IMR-90 (cell line): ENCODE measurements at regions not wholly inside any gene's neighbourhood (a gene's known extent, or its start where the extent isn't known, plus 50 kb on each side); places are given as distances from the start of the nearest gene placed in this dataset.

Source experiments
- ATAC-seq: fragments of 200-7000 bp; cut with Tn5 transposase; 2 replicates; pipeline ENCODE4 v1.9.1; 2020; ENCODE audit warnings: low read depth, mild to moderate bottlenecking, moderate library complexity
- BruUV-seq: library from RNA; stranded (reverse); fragments of 400-500 nt; replicated peaks from 2 replicates; lab custom pipeline; 2021; lab: Mats Ljungman, UMichigan
- CTCF ChIA-PET: fragments of 300-600 bp; formaldehyde crosslinking; extraction: SDS; loops from one replicate; lab custom pipeline; 2021; ENCODE audit warnings: antibody characterized with exemption; lab: Yijun Ruan, JAX
- POLR2A ChIA-PET: fragments of 300-600 bp; sonication (Branson Sonifier 250); formaldehyde crosslinking; loops from one replicate; lab custom pipeline; 2022; ENCODE audit warnings: antibody characterized with exemption; ENCODE audit not compliant: unreplicated experiment; lab: Charles Lee
- DNase-seq: peaks from one replicate; pipeline ENCODE4 v3.0.0; 2013
- H2AFZ ChIP-seq: replicated peaks from 2 replicates; pipeline ENCODE3; 2013; ENCODE audit warnings: low read length, mild to moderate bottlenecking; ENCODE audit not compliant: poor library complexity
- H2AK5ac ChIP-seq: 2 replicates; pipeline ENCODE4 v1.6.1; 2013; ENCODE audit warnings: low read depth, low read length, inconsistent platforms
- H2AK9ac ChIP-seq: replicated peaks from 2 replicates; pipeline ENCODE3; 2013; ENCODE audit warnings: mild to moderate bottlenecking, low read depth, low read length, moderate library complexity; ENCODE audit not compliant: poor library complexity
- H2BK120ac ChIP-seq: 2 replicates; pipeline ENCODE4 v1.6.1; 2013; ENCODE audit warnings: low read depth, low read length, inconsistent platforms
- H2BK15ac ChIP-seq: 3 replicates; pipeline ENCODE4 v1.6.1; 2013; ENCODE audit warnings: low read depth, low read length, inconsistent platforms
- H2BK20ac ChIP-seq: 2 replicates; pipeline ENCODE4 v1.6.1; 2013; ENCODE audit warnings: low read depth, mild to moderate bottlenecking, inconsistent platforms, low read length, moderate library complexity
- H2BK5ac ChIP-seq: 2 replicates; pipeline ENCODE4 v1.6.1; 2013; ENCODE audit warnings: mild to moderate bottlenecking, low read depth, low read length, inconsistent platforms; ENCODE audit not compliant: poor library complexity, severe bottlenecking
- H3K14ac ChIP-seq: replicated peaks from 2 replicates; pipeline ENCODE4 v1.6.1; 2013; ENCODE audit warnings: low read depth, low read length, inconsistent platforms
- H3K18ac ChIP-seq: 2 replicates; pipeline ENCODE4 v1.6.1; 2013; ENCODE audit warnings: low read depth, low read length, control low read depth
- H3K23ac ChIP-seq: 2 replicates; pipeline ENCODE4 v1.6.1; 2013; ENCODE audit warnings: low read depth, low read length, inconsistent platforms
- H3K27ac ChIP-seq: 2 replicates; pipeline ENCODE4 v1.5.1; 2013; ENCODE audit warnings: mild to moderate bottlenecking, control low read depth, low read length; ENCODE audit not compliant: insufficient read depth
- H3K27me3 ChIP-seq: 2 replicates; pipeline ENCODE4 v1.6.1; 2013; ENCODE audit warnings: low read length; ENCODE audit not compliant: control insufficient read depth, insufficient read depth
- H3K36me3 ChIP-seq: 2 replicates; pipeline ENCODE4 v1.6.1; 2013; ENCODE audit warnings: low read length, mixed read lengths; ENCODE audit not compliant: control insufficient read depth, insufficient read depth
- H3K4ac ChIP-seq: 2 replicates; pipeline ENCODE4 v1.6.1; 2013; ENCODE audit warnings: low read depth, low read length, inconsistent platforms
- H3K4me1 ChIP-seq: 2 replicates; pipeline ENCODE4 v1.6.1; 2013; ENCODE audit warnings: low read length, mixed read lengths; ENCODE audit not compliant: control insufficient read depth, insufficient read depth
- H3K4me2 ChIP-seq: 2 replicates; pipeline ENCODE4 v1.6.1; 2013; ENCODE audit warnings: low read depth, mild to moderate bottlenecking, control low read depth, low read length, moderate library complexity
- H3K4me3 ChIP-seq: 2 replicates; pipeline ENCODE4 v1.5.1; 2013; ENCODE audit warnings: low read depth, mild to moderate bottlenecking, control low read depth, low read length, moderate library complexity; ENCODE audit not compliant: insufficient read depth
- H3K56ac ChIP-seq: 2 replicates; pipeline ENCODE4 v1.6.1; 2013; ENCODE audit warnings: low read length, inconsistent platforms; ENCODE audit not compliant: insufficient read depth; ENCODE audit errors: extremely low read depth
- H3K79me1 ChIP-seq, 2 experiments: 2 replicates each; pipeline ENCODE4 v1.6.1; 2013; ENCODE audit warnings: low read length in 2 of 2, inconsistent platforms in 1 of 2, low read depth in 1 of 2
- H3K9ac ChIP-seq: 2 replicates; pipeline ENCODE4 v1.6.1; 2013; ENCODE audit warnings: low read depth, low read length, control low read depth
- H3K9me1 ChIP-seq: 2 replicates; pipeline ENCODE4 v1.6.1; 2013; ENCODE audit warnings: low read length, inconsistent platforms; ENCODE audit not compliant: insufficient read depth
- H3K9me3 ChIP-seq: 2 replicates; pipeline ENCODE4 v1.6.1; 2013; ENCODE audit warnings: low read length; ENCODE audit not compliant: control insufficient read depth, insufficient read depth
- H4K20me1 ChIP-seq: 2 replicates; pipeline ENCODE4 v1.6.1; 2013; ENCODE audit warnings: low read length, inconsistent platforms; ENCODE audit not compliant: insufficient read depth
- H4K5ac ChIP-seq: 2 replicates; pipeline ENCODE4 v1.6.1; 2013; ENCODE audit warnings: mild to moderate bottlenecking, low read depth, low read length, control low read depth
- H4K8ac ChIP-seq, 2 experiments: 2 replicates each; pipeline ENCODE4 v1.6.1; 2013; ENCODE audit warnings: low read depth in 2 of 2, low read length in 2 of 2, control low read depth in 1 of 2, inconsistent platforms in 1 of 2
- H4K91ac ChIP-seq: 2 replicates; pipeline ENCODE4 v1.6.1; 2013; ENCODE audit warnings: low read depth, low read length, inconsistent platforms; ENCODE audit not compliant: insufficient read depth
- BHLHE40 ChIP-seq: fragments of 150-350 bp; IDR thresholded peaks from 2 replicates; pipeline ENCODE4 v1.6.1; 2016; ENCODE audit warnings: mild to moderate bottlenecking, low read depth, low read length
- CEBPB ChIP-seq: IDR thresholded peaks from 2 replicates; pipeline ENCODE4 v1.6.1; 2012; ENCODE audit warnings: low read depth, low read length, improper control_type of control experiment
- CHD1 ChIP-seq: IDR thresholded peaks from 2 replicates; pipeline ENCODE4 v1.6.1; 2012; ENCODE audit warnings: low read depth, low read length, improper control_type of control experiment
- ELK1 ChIP-seq: fragments of 150-350 bp; IDR thresholded peaks from 2 replicates; pipeline ENCODE4 v1.6.1; 2016; ENCODE audit warnings: low read depth, mild to moderate bottlenecking, low read length, moderate library complexity, borderline replicate concordance
- FOS ChIP-seq: fragments of 150-350 bp; IDR thresholded peaks from 2 replicates; pipeline ENCODE4 v1.6.1; 2016; ENCODE audit warnings: low read depth, low read length
- MAFK ChIP-seq: IDR thresholded peaks from 2 replicates; pipeline ENCODE4 v1.6.1; 2012; ENCODE audit warnings: low read depth, low read length, improper control_type of control experiment
- MAZ ChIP-seq: IDR thresholded peaks from 2 replicates; pipeline ENCODE4 v1.6.1; 2012; ENCODE audit warnings: low read depth, mild to moderate bottlenecking, low read length, improper control_type of control experiment, moderate library complexity, borderline replicate concordance
- MXI1 ChIP-seq: IDR thresholded peaks from 2 replicates; pipeline ENCODE4 v1.6.1; 2012; ENCODE audit warnings: low read depth, mild to moderate bottlenecking, low read length, moderate library complexity, borderline replicate concordance
- NFE2L2 ChIP-seq: fragments of 150-350 bp; IDR thresholded peaks from 2 replicates; pipeline ENCODE4 v1.6.1; 2016; ENCODE audit warnings: low read depth, mild to moderate bottlenecking, low read length
- POLR2A ChIP-seq: IDR thresholded peaks from 2 replicates; pipeline ENCODE4 v1.6.1; 2012; ENCODE audit warnings: mild to moderate bottlenecking, low read depth, low read length
- RAD21 ChIP-seq: IDR thresholded peaks from 2 replicates; pipeline ENCODE4 v1.6.1; 2012; ENCODE audit warnings: low read length, improper control_type of control experiment
- RCOR1 ChIP-seq: IDR thresholded peaks from 2 replicates; pipeline ENCODE4 v1.6.1; 2012; ENCODE audit warnings: mild to moderate bottlenecking, low read length, improper control_type of control experiment; ENCODE audit not compliant: insufficient replicate concordance
- RFX5 ChIP-seq: IDR thresholded peaks from 2 replicates; pipeline ENCODE4 v1.8.0; 2012; ENCODE audit warnings: low read depth, mild to moderate bottlenecking, low read length, moderate library complexity
- SMC3 ChIP-seq: fragments of 150-350 bp; IDR thresholded peaks from 2 replicates; pipeline ENCODE4 v1.6.1; 2016; ENCODE audit warnings: low read depth, mild to moderate bottlenecking, antibody characterized with exemption, low read length, moderate library complexity
- USF2 ChIP-seq: fragments of 150-350 bp; IDR thresholded peaks from 2 replicates; pipeline ENCODE4 v1.6.1; 2017; ENCODE audit warnings: mild to moderate bottlenecking, antibody characterized with exemption, low read length, low read depth
- WGBS, 2 experiments: methylation state at CpG; one replicate each; pipeline versions ENCODE4 v1.1.5 to v1.1.7; 2013; ENCODE audit warnings: missing lambda C conversion rate in 2 of 2; ENCODE audit not compliant: insufficient read length in 1 of 2; ENCODE audit errors: extremely low coverage in 2 of 2; 5-methylcytosine and 5-hydroxymethylcytosine counted together
- dilution Hi-C: fragments of 300-500 bp; cut with HindIII; formaldehyde crosslinking; loops from one replicate; pipeline ENCODE4 v1.14.3; 2018; ENCODE audit warnings: low sequenced_read_pairs; ENCODE audit not compliant: unreplicated experiment
- in situ Hi-C: fragments of 300-500 bp; cut with MboI; formaldehyde crosslinking; loops from 3 replicates; pipeline ENCODE4 v1.14.3; 2019; ENCODE audit warnings: low sequenced_read_pairs, inconsistent platforms, mixed read lengths
- intact Hi-C: fragments of 100-400 bp; cut with micrococcal nuclease; formaldehyde crosslinking; loops from 2 replicates; pipeline ENCODE4 v1.10.0; 2022
- TF ChIP-seq, protein P1 (sequence below): conservative IDR thresholded peaks from 2 replicates; pipeline ENCODE4 v1.5.1; 2012; ENCODE audit warnings: mild to moderate bottlenecking, low read depth, low read length, improper control_type of control experiment

DNA sequence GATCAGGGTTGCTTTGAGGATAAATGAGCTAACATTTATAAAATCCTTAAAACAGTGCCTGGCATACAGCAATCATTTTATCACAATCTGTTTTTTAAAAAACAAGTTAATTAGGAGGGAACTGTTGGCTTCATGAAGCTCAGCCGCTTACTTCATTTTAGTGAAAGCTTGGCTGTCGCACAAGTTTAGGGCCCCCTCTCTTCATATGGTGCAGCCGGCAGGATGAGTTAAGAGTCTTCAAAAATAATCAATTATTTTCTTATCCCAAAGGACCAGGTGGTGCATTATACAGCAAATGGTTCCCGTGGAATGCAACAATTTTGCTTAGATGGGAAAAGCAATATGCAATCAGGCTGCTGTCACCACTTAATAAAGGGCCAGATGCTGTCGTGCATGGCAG is 57.4 kb upstream of the PROKR2 start:
- intact Hi-C loops (no loop called here), in situ Hi-C loops (no loop called here), dilution Hi-C loops (no loop called here)
- Histone ChIP-seq H2AK5ac (no peak overlapping the region), H2AK9ac (no peak overlapping the region), H4K20me1 (no peaks in the 10 kb centered on the region), H4K5ac (no peak overlapping the region), H3K4me2 (no peak overlapping the region), H3K79me1 (no peaks in the 10 kb centered on the region), H3K23ac (no peak overlapping the region), H3K4ac (no peak overlapping the region), H3K56ac (no peak overlapping the region), H3K4me3 (no peak overlapping the region), H3K14ac (no peak overlapping the region), H2AFZ (no peak overlapping the region), H3K27ac (no peak overlapping the region), H3K4me1 (no peaks in the 10 kb centered on the region), H2BK15ac (no peak overlapping the region), H4K8ac (no peak overlapping the region), H2BK20ac (no peak overlapping the region), H3K9me1 (no peaks in the 10 kb centered on the region), H4K91ac (no peak overlapping the region), H3K18ac (no peak overlapping the region), H3K9ac (no peak overlapping the region), H2BK5ac (no peak overlapping the region), H3K27me3 (no peaks in the 10 kb centered on the region), H3K9me3 (no peaks in the 10 kb centered on the region), H3K36me3 (no peaks in the 10 kb centered on the region), H2BK120ac (no peak overlapping the region)
- POLR2A ChIA-PET, result no interaction called here
- DNase-seq (no peak), ATAC-seq (no peak)
- CTCF ChIA-PET, result no interaction called here
- no TSS peak for BruUV-seq
- no peak for TF ChIP-seq ELK1
- TF ChIP-seq FOS, result no peak
- no peak for TF ChIP-seq CHD1
- no peak for TF ChIP-seq BHLHE40
- TF ChIP-seq MAFK, result no peak
- no peak for TF ChIP-seq RFX5
- TF ChIP-seq, protein P1, sequence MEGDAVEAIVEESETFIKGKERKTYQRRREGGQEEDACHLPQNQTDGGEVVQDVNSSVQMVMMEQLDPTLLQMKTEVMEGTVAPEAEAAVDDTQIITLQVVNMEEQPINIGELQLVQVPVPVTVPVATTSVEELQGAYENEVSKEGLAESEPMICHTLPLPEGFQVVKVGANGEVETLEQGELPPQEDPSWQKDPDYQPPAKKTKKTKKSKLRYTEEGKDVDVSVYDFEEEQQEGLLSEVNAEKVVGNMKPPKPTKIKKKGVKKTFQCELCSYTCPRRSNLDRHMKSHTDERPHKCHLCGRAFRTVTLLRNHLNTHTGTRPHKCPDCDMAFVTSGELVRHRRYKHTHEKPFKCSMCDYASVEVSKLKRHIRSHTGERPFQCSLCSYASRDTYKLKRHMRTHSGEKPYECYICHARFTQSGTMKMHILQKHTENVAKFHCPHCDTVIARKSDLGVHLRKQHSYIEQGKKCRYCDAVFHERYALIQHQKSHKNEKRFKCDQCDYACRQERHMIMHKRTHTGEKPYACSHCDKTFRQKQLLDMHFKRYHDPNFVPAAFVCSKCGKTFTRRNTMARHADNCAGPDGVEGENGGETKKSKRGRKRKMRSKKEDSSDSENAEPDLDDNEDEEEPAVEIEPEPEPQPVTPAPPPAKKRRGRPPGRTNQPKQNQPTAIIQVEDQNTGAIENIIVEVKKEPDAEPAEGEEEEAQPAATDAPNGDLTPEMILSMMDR, result no peak
- TF ChIP-seq NFE2L2, result no peak
- TF ChIP-seq MAZ, result no peak
- TF ChIP-seq USF2, result no peak
- TF ChIP-seq RCOR1, result no peak
- TF ChIP-seq RAD21, result no peak
- no peak for TF ChIP-seq SMC3
- TF ChIP-seq POLR2A, result no peak
- no peak for TF ChIP-seq MXI1
- no peak for TF ChIP-seq CEBPB
- 33% methylated on average over 1 of the region's 5 CpGs; no CpG with 5 or more reads in 1 of the 2 experiments for WGBS, 2 experiments
